ENCODE measurements at regions not wholly inside any gene's neighbourhood (a gene's known extent, or its start where the extent isn't known, plus 50 kb on each side); places are given as distances from the start of the nearest gene placed in this dataset.

- no peak for TF ChIP-seq CTCF (IDR thresholded peaks at IDR 0.05)
- no peak for TF ChIP-seq POLR2A (IDR thresholded peaks at IDR 0.05)
Observed at GRCh38 chr12:46549527-46550265, 177.1 kb upstream of the SLC38A2 start.

Measured in heart left ventricle (tissue), 13 donors.